Stimulated activated naive CD8-positive, alpha-beta T cell treated with anti-CD3 and anti-CD28 coated beads, Interleukin-15, Interleukin-2, amounts not matched to agents 100 U/mL and 50 U/mL, for 24 hours (primary cell): ENCODE measurements at regions not wholly inside any gene's neighbourhood (a gene's known extent, or its start where the extent isn't known, plus 50 kb on each side); places are given as distances from the start of the nearest gene placed in this dataset.

ENCODE experiments used
- ATAC-seq: fragments of 150-1000 bp; cut with Tn5 transposase; one replicate; pipeline ENCODE4 v1.10.0; 2021
- DNase-seq: peaks from one replicate; pipeline ENCODE4 v3.0.0; 2021

GRCh38 chr2:6782517-6783237, 83.0 kb downstream of the CMPK2 start:
- no peak for DNase-seq
- no peak for ATAC-seq

DNA sequence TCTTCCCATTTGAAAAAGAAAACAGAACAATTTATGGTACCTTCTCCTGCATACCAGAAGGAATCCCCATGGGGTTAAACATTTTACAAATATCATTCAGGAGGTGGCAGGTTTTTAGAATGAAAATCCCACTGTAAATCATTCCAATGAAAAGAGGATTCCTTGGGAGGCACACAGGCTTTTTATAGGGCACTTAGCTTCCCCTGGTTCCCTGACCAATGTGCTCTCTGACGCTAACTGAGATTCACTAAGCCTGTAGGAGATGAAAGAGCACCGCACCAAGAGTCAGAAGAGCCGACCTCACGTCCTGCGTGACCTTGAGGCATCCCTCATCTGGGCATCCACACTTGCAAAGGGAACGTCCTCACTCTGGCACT, 82.5 kb downstream of the CMPK2 start:
- DNase-seq: no peak
- ATAC-seq: no peak

DNA sequence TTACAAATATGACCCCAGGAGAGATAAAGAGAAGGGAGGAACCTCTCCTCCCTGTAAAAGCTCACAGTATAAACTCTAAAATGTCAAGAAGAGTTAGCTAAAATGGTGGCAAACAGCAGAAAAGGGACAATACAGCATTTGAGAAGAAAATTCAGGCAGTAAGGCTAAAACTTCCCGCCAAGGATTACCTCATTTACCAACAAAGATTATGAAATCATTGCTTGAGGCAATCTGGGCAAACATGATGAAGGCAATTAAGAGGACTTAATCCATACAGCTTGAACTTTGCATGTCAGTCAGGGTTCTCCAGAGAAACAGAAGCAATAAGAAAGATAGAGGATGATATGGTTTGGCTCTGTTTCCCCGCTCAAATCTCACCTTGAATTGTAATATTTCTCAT, 81.4 kb downstream of the CMPK2 start:
- no peak for DNase-seq
- ATAC-seq: no peak

DNA sequence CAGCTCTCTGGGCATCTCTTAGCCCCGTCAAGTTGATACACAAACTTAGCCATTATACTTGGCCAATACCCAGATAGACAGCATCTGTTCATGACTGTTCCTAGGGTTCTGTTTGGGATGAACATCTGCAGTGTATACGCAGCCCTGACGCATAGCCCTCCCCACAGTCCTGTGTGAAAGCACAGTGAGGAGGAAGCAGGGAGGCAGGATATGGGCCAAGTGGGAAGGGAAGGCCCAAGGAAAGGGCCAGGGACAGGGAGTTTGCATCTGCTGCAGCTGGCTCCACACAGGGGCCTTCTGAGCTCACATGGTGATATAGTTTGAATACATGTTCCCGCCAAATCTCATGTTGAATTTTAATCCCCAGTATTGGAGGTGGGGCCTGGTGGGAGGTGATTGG, 80.2 kb downstream of the CMPK2 start:
- no peak for ATAC-seq

DNA sequence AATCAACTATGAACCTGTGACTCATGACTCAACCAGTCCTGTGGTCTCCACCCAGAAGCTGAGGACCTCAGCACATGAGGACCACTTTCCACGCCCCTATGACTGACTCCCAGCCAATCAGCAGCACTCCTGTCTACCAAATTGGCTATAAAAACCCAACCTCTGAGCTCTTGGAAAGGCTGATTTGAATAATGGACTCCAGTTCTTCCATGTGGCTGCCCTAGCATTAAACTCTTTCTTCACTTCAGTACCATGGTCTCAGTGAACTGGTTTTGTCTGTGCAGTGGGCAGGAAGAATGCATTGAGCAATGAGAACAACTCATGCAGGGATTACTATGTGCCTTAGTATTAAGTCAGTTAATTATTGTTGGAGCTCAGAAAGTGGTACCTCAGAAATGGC, 78.3 kb downstream of the CMPK2 start:
- DNase-seq (no peak), ATAC-seq (no peak)

More for the DNA sequence above, 80.2 kb downstream of the CMPK2 start:
- DNase-seq: no peak

DNA sequence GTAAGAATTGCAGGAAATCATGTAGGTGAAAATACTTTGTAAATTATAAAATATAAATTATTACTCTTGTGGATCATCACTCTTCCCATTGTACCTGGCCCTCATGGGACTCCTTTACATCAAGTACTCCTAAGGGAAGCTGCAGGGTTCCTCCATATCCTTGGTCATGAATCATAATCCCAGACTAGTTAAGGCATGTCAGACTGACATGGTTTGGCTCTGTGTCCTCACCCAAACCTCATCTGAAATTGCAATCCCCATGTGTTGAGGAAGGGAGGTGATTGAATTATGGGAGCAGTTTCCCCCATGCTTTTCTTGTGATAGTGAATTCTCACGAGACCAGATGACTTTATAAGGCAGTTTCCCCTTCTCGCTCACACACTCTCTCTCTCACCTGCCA, 77.1 kb downstream of the CMPK2 start:
- DNase-seq (no peak), ATAC-seq (no peak)

- ATAC-seq (no peak), DNase-seq (no peak)
Measured at GRCh38 chr2:6789559-6790138, 76.1 kb downstream of the CMPK2 start.

GRCh38 chr2:6791682-6792081, 74.0 kb downstream of the CMPK2 start:
- DNase-seq (no peak), ATAC-seq (no peak)

- DNase-seq (no peak), ATAC-seq (no peak)
Measured at GRCh38 chr2:6792883-6793282, 72.8 kb downstream of the CMPK2 start.

- no peak for DNase-seq
- ATAC-seq: no peak
Measured at GRCh38 chr2:6793371-6793770, 72.3 kb downstream of the CMPK2 start.

- DNase-seq (no peak), ATAC-seq (no peak)
Measured at GRCh38 chr2:6793913-6794312, 71.8 kb downstream of the CMPK2 start.

GRCh38 chr2:6794448-6794847, 71.3 kb downstream of the CMPK2 start:
- no peak for DNase-seq
- no peak for ATAC-seq
